Mucosa of descending colon (tissue), 3 donors: ENCODE measurements at regions not wholly inside any gene's neighbourhood (a gene's known extent, or its start where the extent isn't known, plus 50 kb on each side); places are given as distances from the start of the nearest gene placed in this dataset.

Experiments used
- ATAC-seq: fragments of 200-7000 bp; cut with Tn5 transposase; one replicate; pipeline ENCODE4 v1.9.1; 2020; ENCODE audit warnings: mild to moderate bottlenecking, moderate library complexity
- DNase-seq, 3 donors: peaks; one replicate each; pipeline ENCODE4 v3.0.0-alpha.2; 2020
- H3K36me3 ChIP-seq: fragments of 200-600 bp; one replicate; pipeline ENCODE4 v1.8.0; 2021; ENCODE audit warnings: low read depth, mild to moderate bottlenecking
- H3K4me1 ChIP-seq: fragments of 200-600 bp; one replicate; pipeline ENCODE4 v1.8.0; 2021; ENCODE audit warnings: low read depth, mild to moderate bottlenecking
- H3K4me3 ChIP-seq: fragments of 200-600 bp; one replicate; pipeline ENCODE4 v1.8.0; 2021; ENCODE audit warnings: mild to moderate bottlenecking
- H3K9me3 ChIP-seq: fragments of 200-600 bp; one replicate; pipeline ENCODE4 v1.8.0; 2021; ENCODE audit warnings: mild to moderate bottlenecking
- CTCF ChIP-seq: fragments of 200-600 bp; IDR thresholded peaks from one replicate; pipeline ENCODE4 v1.8.0; 2022; ENCODE audit warnings: antibody characterized with exemption, mild to moderate bottlenecking
- intact Hi-C, 2 donors: fragments of 100-400 bp; cut with DNase I in 1 of 2; cut with micrococcal nuclease in 1 of 2; formaldehyde crosslinking; loops; one replicate each; pipeline versions ENCODE4 v1.11.0 to v1.11.1; 2022; cut with DNase I, micrococcal nuclease
- donor health status: DM: no; HTN: no; CAD: no; lungs with moderate emphysema.
- donor health status: DM: no; HTN: no; CAD: no.
- donor health status: DM: no; HTN: yes; CAD: no.

- intact Hi-C loops = no loop called here
These were observed 201.5 kb downstream of the MTX2 start for GRCh38 chr2:176470713-176471112.

GRCh38 chr2:176471949-176472348, 202.7 kb downstream of the MTX2 start:
- ATAC-seq (no peak), DNase-seq (no peak)
- Histone ChIP-seq H3K4me1 (no peaks in the 10 kb centered on the region), H3K36me3 (no peaks in the 10 kb centered on the region), H3K9me3 (no peaks in the 10 kb centered on the region), H3K4me3 (no peak overlapping the region)
- TF ChIP-seq CTCF = no peak
- intact Hi-C loops = no loop called here

More at GRCh38 chr2:176470713-176471112, 201.5 kb downstream of the MTX2 start:
- TF ChIP-seq CTCF = no peak
- Histone ChIP-seq H3K4me1 (no peaks in the 10 kb centered on the region), H3K9me3 (no peaks in the 10 kb centered on the region), H3K36me3 (no peaks in the 10 kb centered on the region), H3K4me3 (no peak overlapping the region)
- no peak for DNase-seq
- ATAC-seq = no peak

GRCh38 chr2:176473177-176473576, 203.9 kb downstream of the MTX2 start:
- ATAC-seq = peak; percentile 65
- H3K4me3 ChIP-seq = no peak overlapping the region

GRCh38 chr2:176473851-176474250, 204.6 kb downstream of the MTX2 start:
- TF ChIP-seq CTCF = no peak
- no peak overlapping the region for H3K4me3 ChIP-seq
- H3K36me3 ChIP-seq = no peaks in the 10 kb centered on the region
- intact Hi-C loops = no loop called here
- H3K9me3 ChIP-seq = no peaks in the 10 kb centered on the region
- ATAC-seq (no peak), DNase-seq (no peak)
- H3K4me1 ChIP-seq = no peaks in the 10 kb centered on the region

More at GRCh38 chr2:176473177-176473576, 203.9 kb downstream of the MTX2 start:
- DNase-seq = peak in 2 of 3 donors; percentile 22 to 36
- H3K4me1 ChIP-seq = no peaks in the 10 kb centered on the region
- no peaks in the 10 kb centered on the region for H3K36me3 ChIP-seq
- H3K9me3 ChIP-seq = no peaks in the 10 kb centered on the region
- intact Hi-C loops = no loop called here
- no peak for TF ChIP-seq CTCF

- H3K36me3 ChIP-seq = no peaks in the 10 kb centered on the region
- no peak for TF ChIP-seq CTCF
These were observed 208.1 kb downstream of the MTX2 start for GRCh38 chr2:176477336-176477735.

GRCh38 chr2:176479961-176480360, 210.7 kb downstream of the MTX2 start:
- Histone ChIP-seq H3K4me3 (no peak overlapping the region), H3K9me3 (no peaks in the 10 kb centered on the region), H3K4me1 (no peaks in the 10 kb centered on the region), H3K36me3 (no peaks in the 10 kb centered on the region)
- ATAC-seq (no peak), DNase-seq (no peak)
- intact Hi-C loops = no loop called here
- TF ChIP-seq CTCF = no peak

More at GRCh38 chr2:176477336-176477735, 208.1 kb downstream of the MTX2 start:
- Histone ChIP-seq H3K4me3 (no peak overlapping the region), H3K9me3 (no peaks in the 10 kb centered on the region), H3K4me1 (no peaks in the 10 kb centered on the region)
- ATAC-seq (no peak), DNase-seq (no peak)
- intact Hi-C loops = no loop called here
